ENCODE measurements at regions not wholly inside any gene's neighbourhood (a gene's known extent, or its start where the extent isn't known, plus 50 kb on each side); places are given as distances from the start of the nearest gene placed in this dataset.

GRCh38 chr4:157781361-157781760 is 391.5 kb downstream of the GASK1B start:
- TF ChIP-seq POLR2AphosphoS5 (IDR thresholded peaks at IDR 0.05) (no peak), CTCF (IDR thresholded peaks at IDR 0.05 in 8 of 11, conservative IDR thresholded peaks at IDR 0.05 in 3 of 11) (no peak)

Measured in spleen (tissue), 7 donors.